ENCODE measurements at regions not wholly inside any gene's neighbourhood (a gene's known extent, or its start where the extent isn't known, plus 50 kb on each side); places are given as distances from the start of the nearest gene placed in this dataset.

- no peak for TF ChIP-seq EZH2 (IDR thresholded peaks at IDR 0.05)
- TF ChIP-seq CTCF (IDR thresholded peaks at IDR 0.05), result no peak
Measured at GRCh38 chr18:56291294-56291693, 347.1 kb downstream of the TXNL1 start.
